Spinal cord (tissue), 9 donors: ENCODE measurements at regions not wholly inside any gene's neighbourhood (a gene's known extent, or its start where the extent isn't known, plus 50 kb on each side); places are given as distances from the start of the nearest gene placed in this dataset.
"Not testable (repeated sequence)": the region's sequence is repeated elsewhere in the genome, so short reads cannot be mapped to it uniquely, and the experiment has no call there.

Experiments
- DNase-seq, 6 donors: peaks; one replicate each; pipeline versions ENCODE4 v3.0.0 to v3.0.0-alpha.2; 2013 to 2015; ENCODE audit warnings: low spot score in 6 of 6, low read depth in 4 of 6
- H3K27ac ChIP-seq: one replicate; pipeline ENCODE4 v1.5.1; 2013; ENCODE audit warnings: low read depth, low read length, control low read depth
- H3K27me3 ChIP-seq: one replicate; pipeline ENCODE4 v1.6.1; 2013; ENCODE audit warnings: low read length; ENCODE audit not compliant: control insufficient read depth, insufficient read depth
- H3K36me3 ChIP-seq: one replicate; pipeline ENCODE4 v1.6.1; 2013; ENCODE audit warnings: low read length; ENCODE audit not compliant: control insufficient read depth, insufficient read depth
- H3K4me1 ChIP-seq: one replicate; pipeline ENCODE4 v1.6.1; 2013; ENCODE audit warnings: low read length; ENCODE audit not compliant: control insufficient read depth, insufficient read depth
- H3K4me3 ChIP-seq: one replicate; pipeline ENCODE4 v1.5.1; 2013; ENCODE audit warnings: low read depth, low read length, control low read depth
- H3K9me3 ChIP-seq: one replicate; pipeline ENCODE4 v1.6.1; 2013; ENCODE audit warnings: low read length; ENCODE audit not compliant: control insufficient read depth, insufficient read depth
- WGBS: methylation state at CpG from one replicate; pipeline ENCODE4 v1.1.5; 2013; ENCODE audit warnings: missing lambda C conversion rate; ENCODE audit not compliant: insufficient coverage; 5-methylcytosine and 5-hydroxymethylcytosine counted together
- donor health status: healthy.

- no peaks in the 10 kb centered on the region for H3K9me3 ChIP-seq
- WGBS = 65% methylated on average over 3 of the region's 4 CpGs
- peak in 1 of 6 donors; percentile 3 for DNase-seq
- H3K4me1 ChIP-seq = no peaks in the 10 kb centered on the region
- H3K27ac ChIP-seq = no peak overlapping the region
- no peaks in the 10 kb centered on the region for H3K27me3 ChIP-seq
- H3K36me3 ChIP-seq = no peaks in the 10 kb centered on the region
- H3K4me3 ChIP-seq = no peak overlapping the region
Observed at GRCh38 chr1:169044971-169045370, 61.5 kb upstream of the ATP1B1 start.

DNA sequence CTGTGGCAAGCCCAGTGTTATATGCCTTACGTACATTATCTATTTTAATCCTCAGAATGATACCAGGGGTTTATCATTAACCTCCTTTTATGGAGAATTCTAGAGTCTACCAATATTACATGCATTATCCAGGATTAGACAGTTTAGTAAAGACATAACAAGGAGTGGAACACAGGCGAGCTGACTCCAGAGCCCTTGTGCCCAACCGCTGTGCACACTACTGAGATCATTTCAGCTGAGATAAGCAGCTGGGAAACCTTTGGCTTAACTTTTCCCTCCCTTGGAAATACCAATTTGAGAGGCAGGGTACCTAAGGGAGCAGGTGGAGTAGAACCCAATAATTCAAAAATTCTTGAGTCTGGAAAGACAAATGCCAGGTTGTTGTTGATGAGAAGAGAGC lies 59.8 kb upstream of the ATP1B1 start:
- no peaks in the 10 kb centered on the region for H3K4me1 ChIP-seq
- H3K4me3 ChIP-seq = no peak overlapping the region
- H3K36me3 ChIP-seq = no peaks in the 10 kb centered on the region
- H3K9me3 ChIP-seq = no peaks in the 10 kb centered on the region
- no peak overlapping the region for H3K27ac ChIP-seq
- no peak for DNase-seq
- H3K27me3 ChIP-seq = no peaks in the 10 kb centered on the region
- no CpG with 5 or more reads among the region's 3 CpGs for WGBS

DNA sequence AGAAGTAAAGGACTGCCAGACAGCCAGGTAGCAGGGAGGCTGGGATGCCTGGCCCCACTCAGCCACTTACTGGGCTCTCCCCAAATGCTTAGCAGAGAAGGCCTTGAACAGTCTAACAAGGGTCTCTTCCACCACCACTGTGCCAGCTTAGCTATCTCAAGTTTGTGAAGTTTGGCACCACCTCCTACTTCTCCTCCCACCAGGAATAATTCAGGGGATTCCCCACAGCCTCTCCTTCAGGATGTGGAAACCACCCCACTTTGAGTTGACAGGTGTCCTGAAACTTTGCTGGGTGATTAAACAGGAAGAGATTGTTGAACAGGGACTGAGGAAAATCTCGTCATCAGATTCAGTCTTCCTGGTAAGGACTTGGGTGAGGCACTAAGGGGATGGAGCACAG lies 59.4 kb upstream of the ATP1B1 start:
- Histone ChIP-seq H3K36me3 (no peaks in the 10 kb centered on the region), H3K4me1 (no peaks in the 10 kb centered on the region), H3K4me3 (no peak overlapping the region), H3K27ac (no peak overlapping the region), H3K27me3 (no peaks in the 10 kb centered on the region), H3K9me3 (no peaks in the 10 kb centered on the region)
- DNase-seq = no peak
- WGBS = 90% methylated on average over 1 of the region's 1 CpG

GRCh38 chr1:169048043-169048442 lies 58.4 kb upstream of the ATP1B1 start:
- Histone ChIP-seq H3K9me3 (no peaks in the 10 kb centered on the region), H3K27ac (no peak overlapping the region), H3K4me1 (no peaks in the 10 kb centered on the region), H3K27me3 (no peaks in the 10 kb centered on the region), H3K4me3 (no peak overlapping the region), H3K36me3 (no peaks in the 10 kb centered on the region)
- 100% methylated on average over 2 of the region's 3 CpGs for WGBS
- no peak for DNase-seq

- no peak overlapping the region for H3K4me3 ChIP-seq
- H3K27ac ChIP-seq = no peak overlapping the region
- H3K27me3 ChIP-seq = no peaks in the 10 kb centered on the region
- WGBS = 52% methylated on average over 2 of the region's 5 CpGs
- no peak for DNase-seq
- no peaks in the 10 kb centered on the region for H3K4me1 ChIP-seq
- H3K9me3 ChIP-seq = no peaks in the 10 kb centered on the region
- H3K36me3 ChIP-seq = no peaks in the 10 kb centered on the region
Observed at GRCh38 chr1:169049258-169049938, 57.1 kb upstream of the ATP1B1 start.

GRCh38 chr1:169051171-169051570 lies 55.3 kb upstream of the ATP1B1 start:
- Histone ChIP-seq H3K36me3 (no peaks in the 10 kb centered on the region), H3K27me3 (no peaks in the 10 kb centered on the region), H3K27ac (no peak overlapping the region), H3K9me3 (no peaks in the 10 kb centered on the region), H3K4me3 (no peak overlapping the region), H3K4me1 (no peaks in the 10 kb centered on the region)
- no CpG with 5 or more reads among the region's 2 CpGs for WGBS
- no peak for DNase-seq

GRCh38 chr1:169052171-169052570 lies 54.3 kb upstream of the ATP1B1 start:
- 70% methylated on average over 4 of the region's 5 CpGs for WGBS
- H3K27ac ChIP-seq, DNase-seq, H3K36me3 ChIP-seq, H3K27me3 ChIP-seq, H3K4me1 ChIP-seq, H3K9me3 ChIP-seq, H3K4me3 ChIP-seq: not testable (repeated sequence)

- Histone ChIP-seq H3K4me3 (no peak overlapping the region), H3K36me3 (no peaks in the 10 kb centered on the region), H3K27ac (no peak overlapping the region), H3K9me3 (no peaks in the 10 kb centered on the region), H3K27me3 (no peaks in the 10 kb centered on the region), H3K4me1 (no peaks in the 10 kb centered on the region)
- DNase-seq = no peak
- 56% methylated on average over 1 of the region's 1 CpG for WGBS
Observed at GRCh38 chr1:169052727-169053126, 53.8 kb upstream of the ATP1B1 start.

GRCh38 chr1:169053196-169053595 lies 53.3 kb upstream of the ATP1B1 start:
- Histone ChIP-seq H3K4me3 (no peak overlapping the region), H3K36me3 (no peaks in the 10 kb centered on the region)
- WGBS = no CpG with 5 or more reads among the region's 4 CpGs

More at GRCh38 chr1:169053196-169053595, 53.3 kb upstream of the ATP1B1 start:
- no peak for DNase-seq
- Histone ChIP-seq H3K27me3 (no peaks in the 10 kb centered on the region), H3K4me1 (no peaks in the 10 kb centered on the region), H3K9me3 (no peaks in the 10 kb centered on the region), H3K27ac (no peak overlapping the region)
